ENCODE measurements at regions not wholly inside any gene's neighbourhood (a gene's known extent, or its start where the extent isn't known, plus 50 kb on each side); places are given as distances from the start of the nearest gene placed in this dataset.

DNA sequence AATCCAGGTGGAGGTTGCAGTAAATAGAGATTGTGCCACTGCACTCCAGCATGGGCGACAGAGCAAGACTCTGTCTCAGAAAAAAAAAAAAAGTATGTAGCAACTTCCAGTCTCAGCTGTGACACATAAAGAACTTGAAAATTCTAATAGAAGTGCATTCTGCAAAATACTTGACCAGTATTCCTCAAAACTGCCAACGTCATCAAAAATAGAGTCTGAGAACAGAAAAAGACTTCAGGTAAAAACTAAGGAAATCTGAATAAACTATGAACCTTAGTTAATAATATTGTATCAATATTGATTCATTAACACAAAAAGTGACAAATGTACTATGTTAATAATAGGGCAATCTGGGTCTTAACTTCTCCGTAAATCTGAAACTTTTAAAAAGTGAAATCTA lies 76.7 kb upstream of the WDR75 start:
- no peak for ATAC-seq

More for the DNA sequence above, 76.7 kb upstream of the WDR75 start:
- H3K27me3 Mint-ChIP-seq (ENCODE audit: insufficient read depth, low read depth, poor library complexity) = no peaks in the 10 kb centered on the region
- H3K9me3 Mint-ChIP-seq = no peaks in the 10 kb centered on the region
- DNase-seq (ENCODE audit: low spot score) = no peak
- H3K36me3 Mint-ChIP-seq (ENCODE audit: low read depth) = no peaks in the 10 kb centered on the region
- Histone ChIP-seq H4K20me1 (replicated peaks; ENCODE audit: insufficient read depth) (no peaks in the 10 kb centered on the region), H3K4me2 (no peak overlapping the region), H3K36me3 (ENCODE audit: insufficient read depth) (no peaks in the 10 kb centered on the region), H3F3A (replicated peaks; ENCODE audit: low read depth) (no peaks in the 10 kb centered on the region), H3K79me2 (replicated peaks; ENCODE audit: insufficient read depth) (no peaks in the 10 kb centered on the region), H3K9me2 (ENCODE audit: insufficient read depth) (no peaks in the 10 kb centered on the region), H3K4me1 (ENCODE audit: insufficient read depth) (no peaks in the 10 kb centered on the region), H3K4me3 (no peak overlapping the region), H2AFZ (no peak overlapping the region), H3K27me3 (ENCODE audit: insufficient read depth) (no peaks in the 10 kb centered on the region), H3K27ac (ENCODE audit: low read depth) (no peak overlapping the region)
- H3K27ac Mint-ChIP-seq = no peak overlapping the region
- no peaks in the 10 kb centered on the region for H3K4me1 Mint-ChIP-seq
- TF ChIP-seq ZNF331 (CRISPR knock-in tag; IDR thresholded peaks at IDR 0.05; ENCODE audit: low read depth) = no peak
- TF ChIP-seq STAT1 (IDR thresholded peaks at IDR 0.05; ENCODE audit: unreplicated experiment) = no peak
- TF ChIP-seq, protein P1, sequence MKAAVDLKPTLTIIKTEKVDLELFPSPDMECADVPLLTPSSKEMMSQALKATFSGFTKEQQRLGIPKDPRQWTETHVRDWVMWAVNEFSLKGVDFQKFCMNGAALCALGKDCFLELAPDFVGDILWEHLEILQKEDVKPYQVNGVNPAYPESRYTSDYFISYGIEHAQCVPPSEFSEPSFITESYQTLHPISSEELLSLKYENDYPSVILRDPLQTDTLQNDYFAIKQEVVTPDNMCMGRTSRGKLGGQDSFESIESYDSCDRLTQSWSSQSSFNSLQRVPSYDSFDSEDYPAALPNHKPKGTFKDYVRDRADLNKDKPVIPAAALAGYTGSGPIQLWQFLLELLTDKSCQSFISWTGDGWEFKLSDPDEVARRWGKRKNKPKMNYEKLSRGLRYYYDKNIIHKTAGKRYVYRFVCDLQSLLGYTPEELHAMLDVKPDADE (IDR thresholded peaks at IDR 0.05) = no peak
- TF ChIP-seq, protein P2, sequence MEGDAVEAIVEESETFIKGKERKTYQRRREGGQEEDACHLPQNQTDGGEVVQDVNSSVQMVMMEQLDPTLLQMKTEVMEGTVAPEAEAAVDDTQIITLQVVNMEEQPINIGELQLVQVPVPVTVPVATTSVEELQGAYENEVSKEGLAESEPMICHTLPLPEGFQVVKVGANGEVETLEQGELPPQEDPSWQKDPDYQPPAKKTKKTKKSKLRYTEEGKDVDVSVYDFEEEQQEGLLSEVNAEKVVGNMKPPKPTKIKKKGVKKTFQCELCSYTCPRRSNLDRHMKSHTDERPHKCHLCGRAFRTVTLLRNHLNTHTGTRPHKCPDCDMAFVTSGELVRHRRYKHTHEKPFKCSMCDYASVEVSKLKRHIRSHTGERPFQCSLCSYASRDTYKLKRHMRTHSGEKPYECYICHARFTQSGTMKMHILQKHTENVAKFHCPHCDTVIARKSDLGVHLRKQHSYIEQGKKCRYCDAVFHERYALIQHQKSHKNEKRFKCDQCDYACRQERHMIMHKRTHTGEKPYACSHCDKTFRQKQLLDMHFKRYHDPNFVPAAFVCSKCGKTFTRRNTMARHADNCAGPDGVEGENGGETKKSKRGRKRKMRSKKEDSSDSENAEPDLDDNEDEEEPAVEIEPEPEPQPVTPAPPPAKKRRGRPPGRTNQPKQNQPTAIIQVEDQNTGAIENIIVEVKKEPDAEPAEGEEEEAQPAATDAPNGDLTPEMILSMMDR (conservative IDR thresholded peaks at IDR 0.05; ENCODE audit: low read depth in 2 of 2) = no peak
- no peak for TF ChIP-seq EZH2 (IDR thresholded peaks at IDR 0.05; ENCODE audit: low read depth, unreplicated experiment)
- no peak for TF ChIP-seq NANOG (IDR thresholded peaks at IDR 0.05; ENCODE audit: borderline replicate concordance)
- no peak for TF ChIP-seq CREB1 (CRISPR knock-in tag; IDR thresholded peaks at IDR 0.05; ENCODE audit: low read depth)
- TF ChIP-seq, protein P3, sequence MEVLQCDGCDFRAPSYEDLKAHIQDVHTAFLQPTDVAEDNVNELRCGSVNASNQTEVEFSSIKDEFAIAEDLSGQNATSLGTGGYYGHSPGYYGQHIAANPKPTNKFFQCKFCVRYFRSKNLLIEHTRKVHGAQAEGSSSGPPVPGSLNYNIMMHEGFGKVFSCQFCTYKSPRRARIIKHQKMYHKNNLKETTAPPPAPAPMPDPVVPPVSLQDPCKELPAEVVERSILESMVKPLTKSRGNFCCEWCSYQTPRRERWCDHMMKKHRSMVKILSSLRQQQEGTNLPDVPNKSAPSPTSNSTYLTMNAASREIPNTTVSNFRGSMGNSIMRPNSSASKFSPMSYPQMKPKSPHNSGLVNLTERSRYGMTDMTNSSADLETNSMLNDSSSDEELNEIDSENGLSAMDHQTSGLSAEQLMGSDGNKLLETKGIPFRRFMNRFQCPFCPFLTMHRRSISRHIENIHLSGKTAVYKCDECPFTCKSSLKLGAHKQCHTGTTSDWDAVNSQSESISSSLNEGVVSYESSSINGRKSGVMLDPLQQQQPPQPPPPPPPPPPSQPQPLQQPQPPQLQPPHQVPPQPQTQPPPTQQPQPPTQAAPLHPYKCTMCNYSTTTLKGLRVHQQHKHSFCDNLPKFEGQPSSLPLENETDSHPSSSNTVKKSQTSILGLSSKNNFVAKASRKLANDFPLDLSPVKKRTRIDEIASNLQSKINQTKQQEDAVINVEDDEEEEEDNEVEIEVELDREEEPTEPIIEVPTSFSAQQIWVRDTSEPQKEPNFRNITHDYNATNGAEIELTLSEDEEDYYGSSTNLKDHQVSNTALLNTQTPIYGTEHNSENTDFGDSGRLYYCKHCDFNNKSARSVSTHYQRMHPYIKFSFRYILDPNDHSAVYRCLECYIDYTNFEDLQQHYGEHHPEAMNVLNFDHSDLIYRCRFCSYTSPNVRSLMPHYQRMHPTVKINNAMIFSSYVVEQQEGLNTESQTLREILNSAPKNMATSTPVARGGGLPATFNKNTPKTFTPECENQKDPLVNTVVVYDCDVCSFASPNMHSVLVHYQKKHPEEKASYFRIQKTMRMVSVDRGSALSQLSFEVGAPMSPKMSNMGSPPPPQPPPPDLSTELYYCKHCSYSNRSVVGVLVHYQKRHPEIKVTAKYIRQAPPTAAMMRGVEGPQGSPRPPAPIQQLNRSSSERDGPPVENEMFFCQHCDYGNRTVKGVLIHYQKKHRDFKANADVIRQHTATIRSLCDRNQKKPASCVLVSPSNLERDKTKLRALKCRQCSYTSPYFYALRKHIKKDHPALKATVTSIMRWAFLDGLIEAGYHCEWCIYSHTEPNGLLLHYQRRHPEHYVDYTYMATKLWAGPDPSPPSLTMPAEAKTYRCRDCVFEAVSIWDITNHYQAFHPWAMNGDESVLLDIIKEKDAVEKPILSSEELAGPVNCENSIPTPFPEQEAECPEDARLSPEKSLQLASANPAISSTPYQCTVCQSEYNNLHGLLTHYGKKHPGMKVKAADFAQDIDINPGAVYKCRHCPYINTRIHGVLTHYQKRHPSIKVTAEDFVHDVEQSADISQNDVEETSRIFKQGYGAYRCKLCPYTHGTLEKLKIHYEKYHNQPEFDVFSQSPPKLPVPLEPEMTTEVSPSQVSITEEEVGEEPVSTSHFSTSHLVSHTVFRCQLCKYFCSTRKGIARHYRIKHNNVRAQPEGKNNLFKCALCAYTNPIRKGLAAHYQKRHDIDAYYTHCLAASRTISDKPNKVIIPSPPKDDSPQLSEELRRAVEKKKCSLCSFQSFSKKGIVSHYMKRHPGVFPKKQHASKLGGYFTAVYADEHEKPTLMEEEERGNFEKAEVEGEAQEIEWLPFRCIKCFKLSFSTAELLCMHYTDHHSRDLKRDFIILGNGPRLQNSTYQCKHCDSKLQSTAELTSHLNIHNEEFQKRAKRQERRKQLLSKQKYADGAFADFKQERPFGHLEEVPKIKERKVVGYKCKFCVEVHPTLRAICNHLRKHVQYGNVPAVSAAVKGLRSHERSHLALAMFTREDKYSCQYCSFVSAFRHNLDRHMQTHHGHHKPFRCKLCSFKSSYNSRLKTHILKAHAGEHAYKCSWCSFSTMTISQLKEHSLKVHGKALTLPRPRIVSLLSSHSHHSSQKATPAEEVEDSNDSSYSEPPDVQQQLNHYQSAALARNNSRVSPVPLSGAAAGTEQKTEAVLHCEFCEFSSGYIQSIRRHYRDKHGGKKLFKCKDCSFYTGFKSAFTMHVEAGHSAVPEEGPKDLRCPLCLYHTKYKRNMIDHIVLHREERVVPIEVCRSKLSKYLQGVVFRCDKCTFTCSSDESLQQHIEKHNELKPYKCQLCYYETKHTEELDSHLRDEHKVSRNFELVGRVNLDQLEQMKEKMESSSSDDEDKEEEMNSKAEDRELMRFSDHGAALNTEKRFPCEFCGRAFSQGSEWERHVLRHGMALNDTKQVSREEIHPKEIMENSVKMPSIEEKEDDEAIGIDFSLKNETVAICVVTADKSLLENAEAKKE (CRISPR knock-in tag; IDR thresholded peaks at IDR 0.05) = no peak
- no peak for TF ChIP-seq ZNF114 (CRISPR knock-in tag; IDR thresholded peaks at IDR 0.05)
- TF ChIP-seq POLR2AphosphoS5 (IDR thresholded peaks at IDR 0.05; ENCODE audit: low read depth) = no peak
- TF ChIP-seq, protein P4, sequence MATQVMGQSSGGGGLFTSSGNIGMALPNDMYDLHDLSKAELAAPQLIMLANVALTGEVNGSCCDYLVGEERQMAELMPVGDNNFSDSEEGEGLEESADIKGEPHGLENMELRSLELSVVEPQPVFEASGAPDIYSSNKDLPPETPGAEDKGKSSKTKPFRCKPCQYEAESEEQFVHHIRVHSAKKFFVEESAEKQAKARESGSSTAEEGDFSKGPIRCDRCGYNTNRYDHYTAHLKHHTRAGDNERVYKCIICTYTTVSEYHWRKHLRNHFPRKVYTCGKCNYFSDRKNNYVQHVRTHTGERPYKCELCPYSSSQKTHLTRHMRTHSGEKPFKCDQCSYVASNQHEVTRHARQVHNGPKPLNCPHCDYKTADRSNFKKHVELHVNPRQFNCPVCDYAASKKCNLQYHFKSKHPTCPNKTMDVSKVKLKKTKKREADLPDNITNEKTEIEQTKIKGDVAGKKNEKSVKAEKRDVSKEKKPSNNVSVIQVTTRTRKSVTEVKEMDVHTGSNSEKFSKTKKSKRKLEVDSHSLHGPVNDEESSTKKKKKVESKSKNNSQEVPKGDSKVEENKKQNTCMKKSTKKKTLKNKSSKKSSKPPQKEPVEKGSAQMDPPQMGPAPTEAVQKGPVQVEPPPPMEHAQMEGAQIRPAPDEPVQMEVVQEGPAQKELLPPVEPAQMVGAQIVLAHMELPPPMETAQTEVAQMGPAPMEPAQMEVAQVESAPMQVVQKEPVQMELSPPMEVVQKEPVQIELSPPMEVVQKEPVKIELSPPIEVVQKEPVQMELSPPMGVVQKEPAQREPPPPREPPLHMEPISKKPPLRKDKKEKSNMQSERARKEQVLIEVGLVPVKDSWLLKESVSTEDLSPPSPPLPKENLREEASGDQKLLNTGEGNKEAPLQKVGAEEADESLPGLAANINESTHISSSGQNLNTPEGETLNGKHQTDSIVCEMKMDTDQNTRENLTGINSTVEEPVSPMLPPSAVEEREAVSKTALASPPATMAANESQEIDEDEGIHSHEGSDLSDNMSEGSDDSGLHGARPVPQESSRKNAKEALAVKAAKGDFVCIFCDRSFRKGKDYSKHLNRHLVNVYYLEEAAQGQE (IDR thresholded peaks at IDR 0.05; ENCODE audit: unreplicated experiment) = no peak
- TF ChIP-seq EZH2phosphoT487 (IDR thresholded peaks at IDR 0.05; ENCODE audit: unreplicated experiment) = no peak
- TF ChIP-seq JUNB (IDR thresholded peaks at IDR 0.05; ENCODE audit: unreplicated experiment) = no peak
- H3K4me3 Mint-ChIP-seq = no peak overlapping the region

Data from GM23338 (cell line).